ENCODE measurements at regions not wholly inside any gene's neighbourhood (a gene's known extent, or its start where the extent isn't known, plus 50 kb on each side); places are given as distances from the start of the nearest gene placed in this dataset.
"Not testable (repeated sequence)": the region's sequence is repeated elsewhere in the genome, so short reads cannot be mapped to it uniquely, and the experiment has no call there.

DNA sequence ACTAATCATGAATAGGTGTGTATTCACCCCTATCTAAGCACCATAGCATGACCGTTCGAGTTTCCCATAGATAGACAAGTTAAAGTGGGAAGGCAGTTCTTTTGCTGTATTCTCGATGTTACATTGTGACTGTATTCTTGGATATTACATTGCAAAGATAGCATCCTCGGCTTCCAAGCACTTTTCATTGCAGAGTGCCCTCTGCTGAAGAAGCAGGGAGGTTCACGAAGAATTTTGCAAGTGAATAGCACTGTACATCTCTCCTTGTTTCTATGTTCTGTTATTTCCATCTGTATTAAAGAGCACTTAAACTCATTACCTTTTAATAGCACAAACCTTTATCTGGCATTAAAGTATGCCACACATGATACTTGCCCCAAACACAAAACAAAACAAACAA is 426.7 kb upstream of the ARX start:
- H3K27ac Mint-ChIP-seq (ENCODE audit: unreplicated experiment): no peak overlapping the region
- H3K36me3 Mint-ChIP-seq (ENCODE audit: unreplicated experiment): no peaks in the 10 kb centered on the region
- TF ChIP-seq, protein P1, sequence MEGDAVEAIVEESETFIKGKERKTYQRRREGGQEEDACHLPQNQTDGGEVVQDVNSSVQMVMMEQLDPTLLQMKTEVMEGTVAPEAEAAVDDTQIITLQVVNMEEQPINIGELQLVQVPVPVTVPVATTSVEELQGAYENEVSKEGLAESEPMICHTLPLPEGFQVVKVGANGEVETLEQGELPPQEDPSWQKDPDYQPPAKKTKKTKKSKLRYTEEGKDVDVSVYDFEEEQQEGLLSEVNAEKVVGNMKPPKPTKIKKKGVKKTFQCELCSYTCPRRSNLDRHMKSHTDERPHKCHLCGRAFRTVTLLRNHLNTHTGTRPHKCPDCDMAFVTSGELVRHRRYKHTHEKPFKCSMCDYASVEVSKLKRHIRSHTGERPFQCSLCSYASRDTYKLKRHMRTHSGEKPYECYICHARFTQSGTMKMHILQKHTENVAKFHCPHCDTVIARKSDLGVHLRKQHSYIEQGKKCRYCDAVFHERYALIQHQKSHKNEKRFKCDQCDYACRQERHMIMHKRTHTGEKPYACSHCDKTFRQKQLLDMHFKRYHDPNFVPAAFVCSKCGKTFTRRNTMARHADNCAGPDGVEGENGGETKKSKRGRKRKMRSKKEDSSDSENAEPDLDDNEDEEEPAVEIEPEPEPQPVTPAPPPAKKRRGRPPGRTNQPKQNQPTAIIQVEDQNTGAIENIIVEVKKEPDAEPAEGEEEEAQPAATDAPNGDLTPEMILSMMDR (IDR thresholded peaks at IDR 0.05): no peak

GRCh38 chrX:25433307-25433706 is 417.5 kb upstream of the ARX start:
- Mint-ChIP-seq H3K36me3 (ENCODE audit: unreplicated experiment) (no peaks in the 10 kb centered on the region), H3K4me1 (ENCODE audit: unreplicated experiment) (no peaks in the 10 kb centered on the region), H3K4me3 (ENCODE audit: unreplicated experiment) (no peak overlapping the region), H3K9me3 (ENCODE audit: unreplicated experiment) (peaks cover 4% of the 10 kb centered on the region), H3K27me3 (ENCODE audit: unreplicated experiment) (no peaks in the 10 kb centered on the region), H3K27ac (ENCODE audit: unreplicated experiment) (no peak overlapping the region)
- DNase-seq (ENCODE audit: extremely low spot score, unreplicated experiment): no peak
- TF ChIP-seq, protein P1 (IDR thresholded peaks at IDR 0.05): no peak

More for the DNA sequence above, 426.7 kb upstream of the ARX start:
- Mint-ChIP-seq H3K27me3 (ENCODE audit: unreplicated experiment) (no peaks in the 10 kb centered on the region), H3K4me1 (ENCODE audit: unreplicated experiment) (no peaks in the 10 kb centered on the region), H3K9me3 (ENCODE audit: unreplicated experiment) (no peaks in the 10 kb centered on the region), H3K4me3 (ENCODE audit: unreplicated experiment) (no peak overlapping the region)
- DNase-seq (ENCODE audit: extremely low spot score, unreplicated experiment): no peak

- Mint-ChIP-seq H3K36me3 (ENCODE audit: unreplicated experiment) (no peaks in the 10 kb centered on the region), H3K4me3 (ENCODE audit: unreplicated experiment) (no peak overlapping the region), H3K27me3 (ENCODE audit: unreplicated experiment) (no peaks in the 10 kb centered on the region), H3K4me1 (ENCODE audit: unreplicated experiment) (no peaks in the 10 kb centered on the region), H3K27ac (ENCODE audit: unreplicated experiment) (no peak overlapping the region), H3K9me3 (ENCODE audit: unreplicated experiment) (peaks cover 9% of the 10 kb centered on the region)
- TF ChIP-seq, protein P1 (IDR thresholded peaks at IDR 0.05): no peak
- DNase-seq (ENCODE audit: extremely low spot score, unreplicated experiment): no peak
These were observed 416.6 kb upstream of the ARX start for GRCh38 chrX:25432396-25432795.

GRCh38 chrX:25427873-25428555 is 412.2 kb upstream of the ARX start:
- Mint-ChIP-seq H3K36me3 (ENCODE audit: unreplicated experiment) (no peaks in the 10 kb centered on the region), H3K27me3 (ENCODE audit: unreplicated experiment) (no peaks in the 10 kb centered on the region), H3K9me3 (ENCODE audit: unreplicated experiment) (peaks cover 32% of the 10 kb centered on the region)

GRCh38 chrX:25404163-25404562 is 388.4 kb upstream of the ARX start:
- H3K27me3 Mint-ChIP-seq (ENCODE audit: unreplicated experiment); DNase-seq (ENCODE audit: extremely low spot score, unreplicated experiment); H3K4me1 Mint-ChIP-seq (ENCODE audit: unreplicated experiment); H3K4me3 Mint-ChIP-seq (ENCODE audit: unreplicated experiment); H3K36me3 Mint-ChIP-seq (ENCODE audit: unreplicated experiment); H3K27ac Mint-ChIP-seq (ENCODE audit: unreplicated experiment): not testable (repeated sequence)
- H3K9me3 Mint-ChIP-seq (ENCODE audit: unreplicated experiment): peaks cover 40% of the 10 kb centered on the region

More at GRCh38 chrX:25427873-25428555, 412.2 kb upstream of the ARX start:
- TF ChIP-seq, protein P1 (IDR thresholded peaks at IDR 0.05): no peak
- Mint-ChIP-seq H3K27ac (ENCODE audit: unreplicated experiment) (no peak overlapping the region), H3K4me1 (ENCODE audit: unreplicated experiment) (no peaks in the 10 kb centered on the region), H3K4me3 (ENCODE audit: unreplicated experiment) (no peak overlapping the region)
- no peak for DNase-seq (ENCODE audit: extremely low spot score, unreplicated experiment)

Measured in osteocyte (in vitro differentiated cells).